ENCODE measurements at regions not wholly inside any gene's neighbourhood (a gene's known extent, or its start where the extent isn't known, plus 50 kb on each side); places are given as distances from the start of the nearest gene placed in this dataset.

GRCh38 chr2:151197184-151198108, 64.2 kb downstream of the RBM43 start:
- no peak for DNase-seq

- DNase-seq: no peak
Measured at GRCh38 chr2:151193576-151193975, 68.1 kb downstream of the RBM43 start.

- no peak for DNase-seq
Measured at GRCh38 chr2:151192681-151193080, 69.0 kb downstream of the RBM43 start.

GRCh38 chr2:151191001-151191400, 70.7 kb downstream of the RBM43 start:
- DNase-seq: no peak

- no peak for DNase-seq
Measured at GRCh38 chr2:151189125-151189524, 72.5 kb downstream of the RBM43 start.

GRCh38 chr2:151186011-151186410, 75.7 kb downstream of the RBM43 start:
- DNase-seq: no peak

- no peak for DNase-seq
Measured at GRCh38 chr2:151182899-151183809, 78.5 kb downstream of the RBM43 start.

- no peak for DNase-seq
Measured at GRCh38 chr2:151182396-151182795, 79.3 kb downstream of the RBM43 start.

- DNase-seq: no peak
Measured at GRCh38 chr2:151181524-151181923, 80.1 kb downstream of the RBM43 start.

GRCh38 chr2:151180123-151180522, 81.5 kb downstream of the RBM43 start:
- DNase-seq: no peak

- DNase-seq: no peak
Measured at GRCh38 chr2:151178207-151178606, 83.5 kb downstream of the RBM43 start.

GRCh38 chr2:151177756-151178155, 83.9 kb downstream of the RBM43 start:
- no peak for DNase-seq

- no peak for DNase-seq
Measured at GRCh38 chr2:151176661-151177060, 85.0 kb downstream of the RBM43 start.

- DNase-seq: no peak
Measured at GRCh38 chr2:151175864-151176263, 85.8 kb downstream of the RBM43 start.

- no peak for DNase-seq
Measured at GRCh38 chr2:151174127-151174526, 87.5 kb downstream of the RBM43 start.

- DNase-seq: no peak
Measured at GRCh38 chr2:151171186-151171585, 90.5 kb downstream of the RBM43 start.

GRCh38 chr2:151166410-151166809, 95.3 kb downstream of the RBM43 start:
- DNase-seq: no peak

GRCh38 chr2:151165105-151165684, 96.5 kb downstream of the RBM43 start:
- no peak for DNase-seq

GRCh38 chr2:151161821-151162551, 99.7 kb downstream of the RBM43 start:
- DNase-seq: no peak

- DNase-seq: no peak
Measured at GRCh38 chr2:151159109-151159662, 102.5 kb downstream of the RBM43 start.

GRCh38 chr2:151157000-151157735, 104.5 kb downstream of the RBM43 start:
- DNase-seq: no peak

GRCh38 chr2:151156431-151156830, 105.2 kb downstream of the RBM43 start:
- DNase-seq: no peak
